Ammon's horn (tissue), 1 donor: ENCODE measurements at regions not wholly inside any gene's neighbourhood (a gene's known extent, or its start where the extent isn't known, plus 50 kb on each side); places are given as distances from the start of the nearest gene placed in this dataset.
A peak's percentile ranks its signal among the peaks of the same experiment; 100 is the strongest.

ENCODE experiments used
- DNase-seq: peaks from one replicate; pipeline ENCODE4 v3.0.0-alpha.2; 2016; ENCODE audit warnings: low spot score

- DNase-seq: no peak
These were observed 60.0 kb upstream of the FZD10 start for GRCh38 chr12:130102266-130102665.

GRCh38 chr12:130104571-130105106 is 57.6 kb upstream of the FZD10 start:
- DNase-seq: peak; percentile 23

GRCh38 chr12:130109062-130109945 is 53.0 kb upstream of the FZD10 start:
- DNase-seq: no peak

GRCh38 chr12:130110914-130111313 is 51.4 kb upstream of the FZD10 start:
- DNase-seq: no peak

GRCh38 chr12:130111965-130112496 is 50.2 kb upstream of the FZD10 start:
- DNase-seq: no peak
